CD4-positive, alpha-beta T cell treated with Interleukin-17A for 1 hour (primary cell): ENCODE measurements at regions not wholly inside any gene's neighbourhood (a gene's known extent, or its start where the extent isn't known, plus 50 kb on each side); places are given as distances from the start of the nearest gene placed in this dataset.
"Not testable (repeated sequence)": the region's sequence is repeated elsewhere in the genome, so short reads cannot be mapped to it uniquely, and the experiment has no call there.

Experiments
- DNase-seq: peaks from one replicate; pipeline ENCODE4 v3.0.0-alpha.2; 2020

DNA sequence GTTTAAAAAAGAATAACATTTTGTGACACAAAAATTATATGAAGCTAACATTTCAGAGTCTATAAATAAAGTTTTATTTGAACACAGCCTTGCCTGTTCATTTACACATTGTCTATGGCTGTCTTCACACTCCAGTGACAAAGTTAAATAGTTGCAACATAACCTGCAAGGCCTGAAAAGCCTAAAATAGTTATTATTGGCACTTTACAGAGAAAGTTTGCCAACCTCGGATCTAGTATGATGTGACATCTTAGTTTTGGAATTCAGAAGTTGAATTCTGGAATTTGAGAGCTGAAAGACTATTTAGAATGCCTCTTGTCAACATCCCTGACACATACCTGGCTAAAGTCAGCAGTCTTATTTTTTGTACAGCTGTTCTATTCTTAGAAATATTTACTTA lies 68.3 kb downstream of the DYRK2 start:
- no peak for DNase-seq

DNA sequence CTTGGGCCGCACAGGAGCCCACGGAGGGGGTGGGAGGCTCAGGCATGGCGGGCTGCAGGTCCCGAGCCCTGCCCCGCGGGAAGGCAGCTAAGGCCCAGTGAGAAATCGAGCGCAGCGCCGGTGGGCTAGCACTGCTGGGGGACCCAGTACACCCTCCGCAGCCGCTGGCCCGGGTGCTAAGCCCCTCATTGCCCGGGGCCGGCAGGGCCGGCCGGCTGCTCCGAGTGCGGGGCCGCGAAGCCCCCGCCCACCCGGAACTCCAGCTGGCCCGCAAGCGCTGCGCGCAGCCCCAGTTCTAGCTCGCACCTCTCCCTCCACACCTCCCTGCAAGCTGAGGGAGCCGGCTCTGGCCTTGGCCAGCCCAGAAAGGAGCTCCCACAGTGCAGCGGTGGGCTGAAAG lies 70.8 kb downstream of the DYRK2 start:
- DNase-seq = not testable (repeated sequence)

DNA sequence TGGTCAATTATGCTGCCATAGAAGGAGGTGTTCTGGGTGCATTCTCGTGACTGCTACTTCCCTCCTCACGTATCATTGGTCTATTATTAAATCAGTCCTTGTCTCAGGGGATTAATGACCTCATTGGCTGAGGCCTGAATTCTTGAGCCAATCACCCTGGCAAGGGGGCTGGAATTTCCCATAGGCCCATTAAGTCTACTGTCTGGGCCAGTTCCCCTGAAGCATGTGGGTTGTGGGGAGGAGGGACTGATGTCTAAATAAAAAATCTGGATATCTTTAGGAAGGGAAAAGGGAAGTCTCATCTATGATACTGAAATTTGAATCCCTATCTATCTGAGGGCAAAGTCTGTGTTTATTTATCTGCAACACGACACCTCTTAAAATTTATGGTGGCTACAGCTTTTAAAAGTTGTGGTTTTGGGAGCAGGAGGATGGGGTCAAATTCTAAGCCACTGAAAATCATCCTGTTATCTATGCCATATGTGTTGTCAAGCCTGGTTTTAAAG lies 71.9 kb downstream of the DYRK2 start:
- DNase-seq = no peak

DNA sequence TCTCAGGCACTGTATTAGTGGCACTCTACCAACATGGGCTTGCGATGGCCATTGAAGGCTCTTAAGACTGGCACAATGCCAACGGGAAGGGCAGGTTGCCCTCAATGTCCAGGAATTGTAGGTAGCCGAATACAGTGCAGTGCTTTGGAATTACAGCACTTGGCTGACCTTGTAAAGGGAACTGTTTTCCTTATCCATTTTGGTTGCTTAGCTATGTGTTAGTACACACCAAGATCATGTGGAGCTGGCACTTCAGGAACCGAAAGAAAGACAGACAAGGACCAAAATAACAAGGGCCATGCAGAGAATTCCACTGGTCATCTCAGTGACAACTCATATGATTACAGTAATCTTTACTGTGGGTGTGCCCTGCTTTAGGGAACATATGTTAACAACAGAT lies 72.7 kb downstream of the DYRK2 start:
- DNase-seq = no peak

DNA sequence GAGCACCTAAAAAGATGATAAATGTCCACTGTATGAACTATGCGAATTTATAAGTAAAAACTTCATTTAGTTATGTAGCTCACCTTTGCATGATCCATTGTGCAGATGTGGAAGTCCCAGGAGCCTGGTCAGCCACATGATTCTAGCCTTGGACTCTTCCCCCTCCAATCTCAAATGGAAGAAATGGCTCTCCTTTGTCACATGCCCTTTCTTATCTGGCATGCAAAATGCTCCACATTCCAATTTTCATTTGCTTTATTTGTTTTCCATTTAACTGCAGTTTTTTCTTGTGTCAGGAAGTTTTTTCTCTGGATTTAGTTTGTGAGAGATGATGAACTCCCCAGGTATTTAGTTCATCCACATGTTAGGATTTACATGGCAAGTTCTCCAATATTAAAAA lies 73.8 kb downstream of the DYRK2 start:
- DNase-seq = no peak

DNA sequence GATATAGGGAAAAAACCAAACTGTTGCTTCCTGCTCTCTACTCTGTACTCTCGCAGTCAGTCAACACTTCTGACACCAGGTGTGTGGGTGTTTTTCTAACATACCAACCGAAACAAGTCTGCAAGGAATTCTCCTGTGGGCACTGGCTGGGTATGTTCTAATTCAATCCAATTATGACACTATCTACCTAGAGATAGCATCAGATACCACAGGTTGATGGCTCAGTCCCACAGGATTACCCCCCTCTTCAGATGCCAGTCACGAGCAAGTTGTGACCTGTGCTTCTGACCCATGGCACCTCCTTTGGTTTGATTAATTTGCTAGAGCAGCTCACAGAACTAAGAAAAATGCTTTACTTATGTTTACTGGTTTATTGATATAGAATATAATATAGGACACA lies 78.3 kb downstream of the DYRK2 start:
- DNase-seq = no peak

DNA sequence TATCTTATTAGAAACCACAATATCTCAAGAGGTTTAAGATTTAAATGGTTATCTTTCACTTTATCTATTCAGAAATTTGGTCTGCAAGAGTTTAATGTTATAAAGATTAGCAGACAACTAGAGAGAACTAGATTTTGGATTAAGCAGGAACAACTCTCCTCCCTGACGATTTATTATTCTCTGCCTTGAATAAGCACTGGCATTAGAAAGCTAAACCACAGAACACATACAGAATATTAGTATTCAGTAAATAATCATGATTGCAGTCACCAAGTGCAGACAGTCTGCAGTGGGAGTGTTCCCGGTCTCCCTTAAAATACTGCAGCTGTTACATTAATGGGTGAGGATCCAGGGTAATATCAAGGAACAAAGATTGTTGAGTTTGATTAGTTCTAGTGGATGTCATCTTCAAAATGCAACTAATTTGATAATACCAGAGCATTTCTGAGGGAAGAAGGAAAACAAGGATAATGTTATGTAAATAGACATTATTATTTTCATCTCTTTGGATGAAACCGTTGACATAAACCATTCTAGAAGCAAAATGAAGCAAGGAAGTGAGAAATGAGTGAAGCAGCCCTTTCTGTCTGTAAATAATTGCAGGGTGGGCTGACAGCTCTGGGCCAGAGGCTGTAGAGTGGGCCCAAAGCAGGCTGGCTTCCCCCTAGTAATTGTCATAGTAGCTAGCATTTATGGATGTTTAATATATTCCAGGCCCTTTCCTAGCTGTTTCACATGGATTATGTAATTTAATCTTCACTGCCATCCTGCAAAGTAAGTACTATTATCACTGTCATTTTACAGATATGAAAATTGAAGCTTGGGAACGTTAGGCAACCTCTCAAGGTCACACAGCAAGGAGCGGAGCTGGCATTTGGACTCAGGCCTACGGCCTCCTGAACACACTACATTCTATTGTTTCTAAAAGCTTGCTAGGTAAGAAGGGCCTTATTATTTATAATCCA lies 79.4 kb downstream of the DYRK2 start:
- DNase-seq = no peak

DNA sequence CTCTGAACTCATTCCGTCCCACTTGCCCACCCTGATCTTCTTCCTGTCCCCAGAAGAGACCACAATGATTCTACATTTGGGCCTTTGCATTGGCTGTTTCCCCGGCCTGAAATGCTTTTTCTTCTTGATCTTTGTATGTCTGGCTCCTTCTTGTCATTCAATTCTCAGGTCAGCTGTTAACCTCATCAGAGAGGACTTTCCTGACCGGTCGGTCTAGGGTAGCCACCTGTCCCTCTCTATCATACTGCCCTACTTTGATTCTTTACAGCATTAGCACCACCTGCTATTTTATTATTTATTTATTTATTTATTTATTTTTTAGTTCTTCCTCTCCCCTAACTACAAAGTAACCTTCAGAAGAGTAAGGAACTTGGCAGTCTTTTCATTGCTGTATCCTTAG lies 84.3 kb downstream of the DYRK2 start:
- DNase-seq = no peak

DNA sequence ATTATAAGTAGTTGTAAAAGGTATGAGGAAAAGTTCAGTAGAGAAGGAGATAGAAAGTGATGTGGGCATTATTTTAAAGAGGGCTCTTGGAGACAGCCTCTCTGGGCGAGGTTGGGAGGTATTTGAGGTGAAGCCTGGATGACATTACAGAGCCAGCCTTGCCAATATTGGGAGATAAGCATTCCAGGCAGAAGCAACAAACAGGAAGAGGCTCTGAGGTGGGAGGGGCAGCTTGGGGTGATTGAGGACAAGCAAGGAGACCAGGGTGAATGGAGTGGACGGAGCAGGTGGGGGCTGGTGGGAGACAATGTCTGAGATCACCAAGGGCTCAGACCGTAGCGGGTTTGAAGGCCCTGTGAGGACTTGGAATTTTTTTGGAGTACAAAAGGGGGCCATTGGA lies 87.3 kb downstream of the DYRK2 start:
- no peak for DNase-seq

DNA sequence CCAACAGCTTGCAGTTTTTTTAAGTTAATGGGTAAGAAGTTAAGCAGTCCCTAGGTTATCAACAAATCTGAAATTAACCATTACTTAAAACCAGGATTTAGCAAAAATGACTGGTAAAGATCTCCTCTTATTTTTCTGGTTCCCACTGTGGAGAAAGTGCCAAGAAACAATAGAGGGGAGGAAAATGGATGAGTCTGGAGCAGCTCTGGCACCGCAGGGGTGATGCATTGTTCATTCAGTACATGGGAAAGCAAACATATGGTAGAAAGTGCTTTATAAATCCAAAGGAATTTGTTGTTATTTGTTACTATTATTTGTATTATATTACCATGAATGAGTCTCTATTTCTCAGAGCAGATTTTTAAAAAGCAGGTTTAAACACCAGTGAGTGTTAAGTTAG lies 92.2 kb downstream of the DYRK2 start:
- no peak for DNase-seq

DNA sequence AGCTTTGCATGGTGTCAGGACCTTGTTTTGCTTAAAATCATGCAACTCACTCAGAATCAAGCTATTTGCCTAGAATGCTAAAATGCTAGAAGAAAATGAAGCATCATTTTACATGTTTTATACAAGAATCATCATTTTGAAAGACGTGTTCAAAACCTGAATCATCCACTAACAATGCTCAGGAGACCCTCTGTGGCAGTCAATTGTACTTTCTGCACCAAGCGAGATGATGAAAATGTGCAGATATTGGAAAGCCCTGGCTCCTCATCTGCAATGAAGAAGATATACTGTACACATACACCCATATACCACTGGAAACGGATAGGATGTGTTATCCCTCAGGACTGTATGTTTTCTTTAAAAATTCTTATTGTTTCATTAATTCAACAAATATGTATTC lies 92.7 kb downstream of the DYRK2 start:
- DNase-seq = no peak

DNA sequence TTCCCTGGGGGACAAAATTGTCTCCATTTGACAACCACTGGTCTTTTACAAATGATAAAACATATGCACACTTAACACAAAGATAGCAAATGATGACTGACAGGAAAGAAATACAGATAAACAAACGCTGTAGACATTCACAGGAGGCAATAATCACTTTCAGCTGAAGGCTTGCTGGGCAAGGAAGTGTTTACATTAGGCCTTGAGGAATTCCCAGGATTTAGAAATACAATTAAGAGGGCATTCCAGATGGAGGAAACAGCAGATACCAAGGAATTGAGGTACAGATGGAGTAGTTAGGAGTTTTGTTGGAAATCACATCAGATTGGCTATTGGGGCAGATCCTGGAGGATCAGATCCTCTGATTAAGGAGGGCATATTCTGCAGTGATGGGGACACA lies 93.9 kb downstream of the DYRK2 start:
- DNase-seq = no peak

DNA sequence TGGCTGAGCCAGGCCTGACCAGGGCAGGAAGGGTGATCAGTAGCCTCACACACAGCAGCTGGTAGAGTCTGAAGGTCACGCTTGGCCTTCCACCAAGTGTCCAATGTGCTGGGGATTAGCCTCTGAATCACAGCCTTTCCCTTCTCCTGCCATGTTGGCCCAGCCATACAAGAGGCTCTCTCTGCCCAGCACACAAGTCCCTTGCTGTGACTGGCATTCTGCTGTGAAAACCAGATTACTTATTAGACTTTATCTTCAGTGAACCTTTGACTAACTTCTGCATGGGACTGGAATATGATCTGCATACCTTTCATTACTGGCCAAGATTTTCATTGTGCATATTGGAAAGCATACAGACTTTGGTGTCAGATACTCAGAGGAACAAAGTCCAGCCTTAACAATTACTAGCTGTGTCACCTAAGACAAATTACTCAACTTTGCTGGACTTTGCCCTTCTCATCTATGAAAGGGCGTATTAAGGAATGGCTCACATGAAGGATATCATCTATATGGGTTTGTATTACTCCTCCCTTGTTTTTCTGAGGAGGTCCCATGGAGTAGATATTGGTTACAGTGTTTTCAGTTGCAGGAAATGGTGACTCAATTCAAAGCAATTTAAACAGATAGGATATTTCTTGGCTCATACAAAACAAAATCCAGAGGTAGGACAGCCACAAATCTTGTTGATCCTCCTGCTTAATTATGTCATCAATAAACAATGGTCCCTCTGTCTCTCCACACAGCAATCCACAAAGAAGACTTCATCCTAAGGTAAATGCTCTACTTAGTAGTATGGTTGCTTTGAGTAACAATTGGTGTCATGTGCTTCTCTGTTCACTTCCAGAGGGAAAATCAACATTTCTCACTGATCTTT lies 99.6 kb downstream of the DYRK2 start:
- no peak for DNase-seq

DNA sequence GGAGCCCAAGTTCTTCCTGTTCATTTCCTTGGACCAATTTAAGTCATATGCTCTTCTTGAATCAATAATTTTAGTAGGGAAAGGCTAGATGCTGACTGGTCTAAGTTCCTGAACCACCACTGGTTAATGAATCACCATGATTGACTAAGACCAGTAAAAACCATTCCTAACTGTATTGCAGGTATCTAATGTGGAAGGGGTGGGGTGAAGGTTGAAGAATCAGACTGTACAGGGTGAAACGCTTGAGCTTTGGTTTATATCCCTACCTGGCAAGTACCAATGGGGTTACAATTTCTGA lies 100.1 kb downstream of the DYRK2 start:
- DNase-seq = no peak

DNA sequence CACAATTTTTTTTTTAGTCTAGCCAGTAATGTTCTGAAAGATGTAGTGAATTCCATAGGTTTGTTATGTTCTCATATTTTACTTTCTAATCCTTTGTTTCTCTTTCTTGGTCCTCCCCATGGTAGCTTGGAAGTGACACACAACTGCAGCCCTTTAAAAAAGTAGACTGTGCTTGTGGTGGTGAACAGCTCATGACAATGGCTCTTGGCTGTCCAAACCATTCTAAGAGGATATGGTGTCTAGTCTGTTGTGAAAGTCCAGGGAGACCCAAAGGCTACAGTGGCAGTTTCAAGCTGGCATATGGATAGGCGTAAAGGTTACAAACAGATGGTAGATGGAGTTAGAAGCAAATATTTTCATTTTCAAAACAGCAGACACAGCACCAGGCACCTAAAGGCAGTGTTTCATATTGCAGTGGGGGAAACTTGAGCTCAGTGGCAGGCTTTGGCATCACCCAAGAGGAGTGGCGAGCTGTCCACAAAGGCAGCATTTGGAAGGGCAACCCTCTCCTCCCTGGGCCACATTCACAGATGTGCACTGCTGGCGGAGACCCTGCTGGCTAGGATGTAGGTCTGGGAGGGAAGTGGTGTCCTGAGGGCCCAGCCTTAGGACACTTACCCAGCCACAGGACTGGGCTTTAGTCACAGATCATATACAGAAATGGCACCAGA lies 102.1 kb downstream of the DYRK2 start:
- DNase-seq = no peak

DNA sequence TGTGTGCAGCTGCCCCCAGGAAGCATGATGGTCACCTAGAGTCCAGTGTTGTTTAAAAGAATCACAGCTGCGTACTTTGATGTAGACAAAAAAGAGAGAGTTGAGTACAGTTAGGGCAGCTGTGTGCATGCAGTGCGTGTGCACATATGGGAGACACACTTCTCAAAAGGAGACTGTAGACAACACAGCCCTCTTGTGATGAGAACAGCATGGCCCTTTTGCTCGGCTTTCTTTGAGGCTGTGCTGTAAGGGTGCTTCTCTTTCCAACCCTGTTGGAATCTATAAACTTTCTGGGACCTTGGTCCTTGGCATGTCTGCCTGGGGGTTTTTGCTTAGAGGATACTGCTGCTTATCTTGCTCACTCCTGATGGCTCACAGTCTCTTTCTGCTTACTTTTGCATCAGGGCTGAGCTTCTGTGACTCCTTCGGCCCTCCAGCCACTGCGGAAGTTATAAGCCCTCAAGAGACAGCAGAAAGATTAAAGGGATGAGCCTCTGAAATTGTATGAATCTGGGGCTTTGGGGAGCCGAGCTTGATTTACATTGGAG lies 102.9 kb downstream of the DYRK2 start:
- DNase-seq = no peak

DNA sequence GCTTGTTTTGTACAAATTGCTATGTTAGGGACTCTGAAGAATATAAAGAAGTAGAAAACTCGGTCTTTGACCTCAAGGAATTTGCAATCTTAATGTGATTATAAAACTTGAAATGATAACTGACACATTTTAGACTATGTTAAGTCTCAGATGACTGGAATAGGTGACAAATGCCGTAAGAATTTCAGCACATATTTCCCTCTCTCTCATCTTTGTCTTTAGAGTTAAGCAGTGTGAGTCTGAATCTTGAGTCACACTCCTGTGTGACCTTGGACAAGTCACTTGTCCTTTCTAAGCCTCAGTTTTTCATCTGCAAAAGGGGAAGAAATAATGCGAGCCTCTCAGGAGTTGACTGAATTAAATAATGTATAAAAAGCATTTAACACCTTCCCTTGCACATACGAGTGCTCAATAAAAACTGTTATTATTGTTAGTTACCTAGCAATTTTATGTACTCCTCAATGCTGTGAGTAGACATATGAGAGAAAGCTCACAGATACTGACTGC lies 103.7 kb downstream of the DYRK2 start:
- DNase-seq = no peak

DNA sequence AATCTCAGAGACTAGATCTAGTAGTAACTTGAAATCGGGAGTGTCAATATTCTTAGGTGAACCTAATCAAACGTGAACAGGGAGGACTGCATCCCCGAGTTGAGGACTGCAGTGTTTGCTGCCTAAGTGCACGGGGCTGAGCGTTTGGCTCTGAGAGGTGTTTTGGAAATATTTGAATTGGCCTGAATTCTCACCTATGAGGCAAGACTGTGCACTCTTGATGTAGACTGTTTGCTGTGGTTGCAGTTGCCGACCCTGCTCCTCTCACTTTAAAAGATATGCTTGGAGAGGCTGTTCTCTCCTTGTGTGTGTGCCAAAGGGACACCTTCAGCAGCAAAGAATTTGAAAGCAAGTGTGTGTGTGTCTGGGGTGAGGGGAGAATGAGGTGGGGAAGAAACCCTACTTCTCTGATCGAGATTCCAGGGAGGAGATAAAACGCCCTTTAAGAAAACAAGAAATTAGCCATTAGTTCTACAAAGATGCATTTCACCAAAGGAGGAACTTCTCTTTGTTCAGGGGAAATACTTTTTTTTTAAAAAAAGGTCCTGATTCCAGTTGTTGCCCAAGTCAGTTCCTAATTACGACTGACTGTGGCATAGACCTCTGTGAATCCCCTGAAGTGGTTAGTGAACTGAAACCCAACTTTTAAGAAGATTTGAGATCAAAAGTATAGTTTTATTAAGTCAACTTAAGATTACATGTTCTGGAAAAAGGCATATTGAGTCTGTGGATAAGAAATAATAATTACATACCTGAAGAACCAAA lies 106.6 kb downstream of the DYRK2 start:
- no peak for DNase-seq

DNA sequence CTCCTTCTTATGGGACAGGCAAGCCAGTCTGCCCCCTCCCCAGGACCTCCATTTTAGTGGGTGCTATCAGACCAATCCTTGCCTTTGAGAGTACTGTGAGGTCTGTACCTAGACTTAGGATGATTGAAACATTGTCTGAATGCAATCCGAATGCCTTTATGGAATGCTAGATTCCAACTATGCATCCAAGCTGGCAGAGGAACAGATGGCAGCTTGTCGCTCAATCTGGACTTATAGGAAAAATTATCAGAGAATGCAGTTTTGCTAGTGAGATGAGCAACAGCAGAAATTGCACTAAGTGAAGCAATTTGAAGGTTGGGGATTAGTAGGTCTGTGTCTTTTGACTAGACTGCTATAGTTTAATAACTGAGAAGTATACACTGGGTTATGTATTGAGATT lies 109.1 kb downstream of the DYRK2 start:
- no peak for DNase-seq

DNA sequence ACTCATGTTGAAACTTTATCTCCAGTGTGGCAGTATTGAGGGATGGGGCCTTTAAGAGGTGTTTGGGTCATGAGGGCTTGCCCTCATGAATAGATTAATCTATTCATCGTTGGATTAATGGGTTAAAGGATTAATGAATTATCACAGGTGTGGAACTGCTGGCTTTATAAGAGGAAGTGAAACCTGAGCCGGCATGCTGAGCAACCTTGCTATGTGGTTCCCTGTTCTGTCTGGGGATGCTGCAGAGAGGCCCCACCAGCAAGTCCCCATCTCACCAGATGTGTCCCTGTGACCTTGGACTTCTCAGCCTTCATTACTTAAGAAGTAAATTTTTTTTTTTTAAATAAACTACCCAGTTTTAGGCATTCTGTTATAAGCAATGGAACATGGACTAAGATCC lies 109.6 kb downstream of the DYRK2 start:
- DNase-seq = no peak

DNA sequence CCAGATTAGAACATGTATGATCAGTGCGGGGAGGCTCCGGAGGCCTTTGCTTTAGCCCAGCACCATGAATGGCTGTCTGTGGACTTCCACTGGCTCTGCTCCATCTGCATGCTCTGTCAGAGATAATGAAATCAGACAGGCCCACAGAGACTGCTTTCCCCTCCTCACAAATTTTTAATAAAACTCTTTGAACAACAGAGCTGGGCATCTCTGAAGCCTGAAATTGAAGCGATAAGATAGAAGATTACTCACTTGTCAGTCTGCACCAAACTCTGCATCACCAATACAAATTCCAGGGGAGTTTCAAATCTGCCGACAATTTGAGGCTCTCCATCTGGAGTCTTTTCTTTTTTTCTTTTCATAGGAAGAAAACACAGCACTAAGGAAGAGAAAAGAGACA lies 110.0 kb downstream of the DYRK2 start:
- DNase-seq = no peak

DNA sequence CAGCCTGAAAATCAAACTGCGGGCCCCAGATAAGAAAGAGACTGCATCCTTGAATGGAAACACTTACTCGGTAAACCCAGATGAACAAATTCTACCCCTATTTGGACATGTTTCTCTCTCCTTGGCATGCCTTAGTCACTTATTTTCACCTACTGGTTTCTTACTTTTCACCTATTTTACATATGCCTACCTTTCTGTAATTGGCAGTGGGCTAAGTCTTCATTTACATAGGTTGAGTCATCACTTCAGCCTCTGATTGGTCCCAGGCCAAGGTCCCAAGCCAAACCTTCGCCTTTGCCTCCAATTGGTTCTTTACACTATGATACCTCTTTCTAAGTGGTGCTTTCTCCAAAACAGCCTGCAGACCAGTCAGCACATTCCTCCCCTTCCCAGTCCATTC lies 111.3 kb downstream of the DYRK2 start:
- DNase-seq = no peak
